Cardiac muscle cell (in vitro differentiated cells and primary cell): ENCODE measurements at regions not wholly inside any gene's neighbourhood (a gene's known extent, or its start where the extent isn't known, plus 50 kb on each side); places are given as distances from the start of the nearest gene placed in this dataset.

Experiments
- DNase-seq, 2 donors: peaks; one replicate each; pipeline versions ENCODE4 v3.0.0 to v3.0.0-alpha.2; 2010 to 2017; ENCODE audit warnings: low read depth in 1 of 2, low spot score in 1 of 2
- H3K27ac ChIP-seq: fragments of 200-600 bp; sonication (generic); 2 replicates; pipeline ENCODE4 v1.5.1; 2016
- H3K27me3 ChIP-seq: fragments of 200-600 bp; sonication (generic); 2 replicates; pipeline ENCODE4 v1.6.0; 2016; ENCODE audit warnings: control low read depth
- H3K36me3 ChIP-seq: fragments of 200-600 bp; sonication (generic); 2 replicates; pipeline ENCODE4 v1.5.1; 2016; ENCODE audit warnings: control low read depth
- H3K4me1 ChIP-seq: fragments of 200-600 bp; sonication (generic); 2 replicates; pipeline ENCODE4 v1.8.1; 2017; ENCODE audit warnings: low read depth, mild to moderate bottlenecking, mixed run types
- H3K4me3 ChIP-seq: fragments of 200-600 bp; sonication (generic); 2 replicates; pipeline ENCODE4 v1.5.1; 2016; ENCODE audit warnings: mild to moderate bottlenecking
- H3K9me3 ChIP-seq: fragments of 200-600 bp; sonication (generic); 2 replicates; pipeline ENCODE4 v1.5.1; 2017; ENCODE audit warnings: low read depth, mild to moderate bottlenecking, control low read depth
- TF ChIP-seq, protein P1 (sequence below): IDR thresholded peaks from 2 replicates; pipeline ENCODE4 v1.5.1; 2012; ENCODE audit warnings: low read depth, mild to moderate bottlenecking, low read length

DNA sequence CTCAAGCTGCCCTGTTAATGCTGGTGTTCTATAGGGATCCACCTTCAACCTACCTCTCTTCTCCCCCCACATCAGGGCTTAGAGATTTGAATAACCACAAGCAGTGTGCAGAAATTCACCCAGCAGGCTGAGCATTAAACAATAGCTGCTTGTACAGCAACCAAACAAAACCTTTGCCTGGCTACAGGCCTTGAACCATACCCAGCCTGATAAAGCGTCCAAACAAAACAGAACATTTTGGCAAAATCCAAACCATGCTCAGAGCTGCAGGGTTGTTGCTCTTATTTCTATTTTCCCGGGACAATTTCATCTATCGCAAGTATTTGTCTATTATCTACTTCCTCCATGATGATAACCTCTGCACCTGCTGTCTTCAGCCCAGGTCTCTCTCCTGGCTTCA, 142.3 kb downstream of the UNC5CL start:
- Histone ChIP-seq H3K9me3 (no peaks in the 10 kb centered on the region), H3K4me1 (peaks cover 19% of the 10 kb centered on the region), H3K36me3 (no peaks in the 10 kb centered on the region), H3K4me3 (no peak overlapping the region), H3K27ac (no peak overlapping the region), H3K27me3 (no peaks in the 10 kb centered on the region)
- TF ChIP-seq, protein P1, sequence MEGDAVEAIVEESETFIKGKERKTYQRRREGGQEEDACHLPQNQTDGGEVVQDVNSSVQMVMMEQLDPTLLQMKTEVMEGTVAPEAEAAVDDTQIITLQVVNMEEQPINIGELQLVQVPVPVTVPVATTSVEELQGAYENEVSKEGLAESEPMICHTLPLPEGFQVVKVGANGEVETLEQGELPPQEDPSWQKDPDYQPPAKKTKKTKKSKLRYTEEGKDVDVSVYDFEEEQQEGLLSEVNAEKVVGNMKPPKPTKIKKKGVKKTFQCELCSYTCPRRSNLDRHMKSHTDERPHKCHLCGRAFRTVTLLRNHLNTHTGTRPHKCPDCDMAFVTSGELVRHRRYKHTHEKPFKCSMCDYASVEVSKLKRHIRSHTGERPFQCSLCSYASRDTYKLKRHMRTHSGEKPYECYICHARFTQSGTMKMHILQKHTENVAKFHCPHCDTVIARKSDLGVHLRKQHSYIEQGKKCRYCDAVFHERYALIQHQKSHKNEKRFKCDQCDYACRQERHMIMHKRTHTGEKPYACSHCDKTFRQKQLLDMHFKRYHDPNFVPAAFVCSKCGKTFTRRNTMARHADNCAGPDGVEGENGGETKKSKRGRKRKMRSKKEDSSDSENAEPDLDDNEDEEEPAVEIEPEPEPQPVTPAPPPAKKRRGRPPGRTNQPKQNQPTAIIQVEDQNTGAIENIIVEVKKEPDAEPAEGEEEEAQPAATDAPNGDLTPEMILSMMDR: no peak
- no peak for DNase-seq

DNA sequence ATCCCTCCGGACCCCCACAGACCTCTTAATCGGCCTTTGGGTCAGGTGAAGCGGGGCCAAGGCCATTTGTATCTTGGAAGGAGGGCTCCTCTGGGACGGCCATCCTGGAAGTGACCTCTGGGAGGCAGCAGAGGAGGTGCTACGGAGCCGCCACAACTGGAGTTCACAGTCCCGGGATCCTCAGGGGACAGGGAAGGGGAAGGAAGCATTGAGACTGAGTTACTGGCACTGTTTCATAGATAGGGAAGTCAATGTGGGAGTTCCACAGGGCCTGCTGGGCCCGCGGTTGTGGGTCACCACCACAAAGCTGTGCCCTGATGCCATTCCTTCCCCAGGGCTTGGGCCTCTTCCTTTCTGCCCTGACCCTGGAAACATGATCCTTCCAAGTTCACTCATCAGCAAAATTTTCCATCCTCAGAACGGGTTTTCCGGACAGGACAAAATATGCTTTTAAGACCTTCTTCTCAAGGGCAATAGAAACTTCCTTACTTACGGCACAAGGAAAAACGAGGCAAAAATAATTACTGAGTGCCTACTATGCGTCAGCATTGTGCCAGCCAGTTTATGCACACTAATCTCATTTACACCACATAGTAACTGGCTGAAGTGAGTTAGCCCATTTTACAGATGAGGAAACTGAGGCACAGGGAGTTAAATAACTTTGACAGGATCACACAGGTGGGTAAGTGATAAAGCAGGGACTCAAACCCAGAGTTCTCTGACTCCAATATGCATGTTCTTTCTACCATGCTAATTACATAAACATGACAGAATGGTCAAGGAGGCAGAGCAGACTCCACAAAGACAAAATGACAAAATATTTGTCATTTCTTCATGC, 143.8 kb downstream of the UNC5CL start:
- TF ChIP-seq, protein P1: peak; percentile 61
- DNase-seq: peak; percentile 62 to 78
- H3K27ac ChIP-seq: no peak overlapping the region
- no peak overlapping the region for H3K4me3 ChIP-seq
- H3K27me3 ChIP-seq: no peaks in the 10 kb centered on the region
- peaks cover 8% of the 10 kb centered on the region for H3K4me1 ChIP-seq
- H3K9me3 ChIP-seq: no peaks in the 10 kb centered on the region
- H3K36me3 ChIP-seq: no peaks in the 10 kb centered on the region

DNA sequence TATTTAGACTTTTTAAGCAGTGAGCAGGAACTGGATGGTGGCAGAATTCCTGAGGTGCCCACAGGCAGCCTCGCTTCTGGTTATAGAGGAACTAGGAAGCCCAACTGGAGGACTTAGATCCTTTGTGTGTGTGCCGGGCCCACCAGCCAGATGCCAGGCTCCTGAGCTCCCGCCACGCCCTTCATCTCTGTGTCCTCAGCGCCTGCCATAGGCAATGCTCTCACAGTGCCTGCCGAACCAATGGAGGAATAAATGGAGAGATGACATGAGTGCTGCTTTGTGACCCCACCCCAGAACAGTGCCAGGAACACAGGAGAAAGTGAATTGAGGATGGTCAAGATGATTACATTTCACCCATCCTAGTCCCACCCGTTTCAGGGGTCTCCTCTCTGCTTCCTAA, 146.0 kb downstream of the UNC5CL start:
- TF ChIP-seq, protein P1: no peak
- H3K4me1 ChIP-seq: peaks cover 8% of the 10 kb centered on the region

GRCh38 chr6:40892223-40892622, 146.8 kb downstream of the UNC5CL start:
- TF ChIP-seq, protein P1: no peak
- H3K27me3 ChIP-seq: no peaks in the 10 kb centered on the region
- H3K9me3 ChIP-seq: no peaks in the 10 kb centered on the region

More for the DNA sequence above, 146.0 kb downstream of the UNC5CL start:
- H3K27ac ChIP-seq: no peak overlapping the region
- no peaks in the 10 kb centered on the region for H3K9me3 ChIP-seq
- no peak for DNase-seq
- no peak overlapping the region for H3K4me3 ChIP-seq
- no peaks in the 10 kb centered on the region for H3K27me3 ChIP-seq
- no peaks in the 10 kb centered on the region for H3K36me3 ChIP-seq

DNA sequence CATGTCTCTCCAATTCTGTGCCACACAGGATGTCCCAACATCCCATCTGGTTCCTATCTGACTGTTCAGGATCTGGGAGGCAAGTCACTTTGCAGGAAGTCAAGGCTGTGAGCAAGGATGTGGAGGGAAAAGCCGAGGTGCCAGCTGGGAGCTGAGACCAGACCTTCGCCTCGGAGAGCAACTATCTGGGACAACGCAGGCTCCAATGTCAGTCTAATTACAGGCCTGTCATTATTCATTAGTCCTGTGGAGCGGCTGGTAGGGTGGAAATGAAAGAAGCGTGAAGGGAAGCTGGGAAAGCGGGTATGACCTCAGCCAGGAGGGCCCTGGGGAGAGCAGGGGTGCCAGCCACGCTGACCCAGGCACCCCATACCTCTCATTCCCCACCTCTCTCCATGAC, 147.3 kb downstream of the UNC5CL start:
- H3K36me3 ChIP-seq: no peaks in the 10 kb centered on the region
- no peak overlapping the region for H3K4me3 ChIP-seq
- no peak overlapping the region for H3K27ac ChIP-seq
- TF ChIP-seq, protein P1: no peak
- no peak for DNase-seq
- H3K27me3 ChIP-seq: no peaks in the 10 kb centered on the region
- H3K9me3 ChIP-seq: no peaks in the 10 kb centered on the region
- peaks cover 8% of the 10 kb centered on the region for H3K4me1 ChIP-seq

More at GRCh38 chr6:40892223-40892622, 146.8 kb downstream of the UNC5CL start:
- H3K27ac ChIP-seq: no peak overlapping the region
- no peaks in the 10 kb centered on the region for H3K36me3 ChIP-seq
- DNase-seq: no peak
- no peak overlapping the region for H3K4me3 ChIP-seq
- peaks cover 8% of the 10 kb centered on the region for H3K4me1 ChIP-seq
